GM18519 (cell line): ENCODE measurements at regions not wholly inside any gene's neighbourhood (a gene's known extent, or its start where the extent isn't known, plus 50 kb on each side); places are given as distances from the start of the nearest gene placed in this dataset.
A peak's percentile ranks its signal among the peaks of the same experiment; 100 is the strongest.

ENCODE experiments used
- ATAC-seq: cut with Tn5 transposase; IDR thresholded peaks from one replicate; pipeline ENCODE4 v1.9.1; 2021; ENCODE audit warnings: mild to moderate bottlenecking, moderate library complexity; ENCODE audit not compliant: unreplicated experiment, low FRiP score

GRCh38 chr7:22920672-22921071, 93.3 kb downstream of the HYCC1 start:
- no peak for ATAC-seq

DNA sequence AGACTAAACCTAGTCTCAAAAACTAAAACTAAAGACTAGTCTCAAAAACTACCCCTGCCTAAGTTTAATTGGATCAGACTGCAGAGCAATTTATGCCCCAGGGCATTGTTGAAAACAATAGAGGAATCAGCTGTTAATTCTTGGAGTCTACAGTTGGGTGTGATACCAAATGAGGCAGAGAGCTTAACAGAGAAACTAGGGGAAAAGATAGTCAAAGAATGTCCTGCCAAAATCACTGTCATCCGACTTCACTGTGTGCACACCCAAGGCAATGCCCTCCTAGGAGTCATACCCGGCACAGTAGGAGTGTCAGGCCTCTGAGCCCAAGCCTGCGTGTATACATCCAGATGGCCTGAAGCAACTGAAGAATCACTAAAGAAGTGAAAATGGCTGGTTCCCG, 90.5 kb upstream of the TOMM7 start:
- no peak for ATAC-seq

GRCh38 chr7:22911889-22912288, 89.2 kb upstream of the TOMM7 start:
- no peak for ATAC-seq

- ATAC-seq = no peak
Observed at GRCh38 chr7:22909917-22910316, 87.3 kb upstream of the TOMM7 start.

DNA sequence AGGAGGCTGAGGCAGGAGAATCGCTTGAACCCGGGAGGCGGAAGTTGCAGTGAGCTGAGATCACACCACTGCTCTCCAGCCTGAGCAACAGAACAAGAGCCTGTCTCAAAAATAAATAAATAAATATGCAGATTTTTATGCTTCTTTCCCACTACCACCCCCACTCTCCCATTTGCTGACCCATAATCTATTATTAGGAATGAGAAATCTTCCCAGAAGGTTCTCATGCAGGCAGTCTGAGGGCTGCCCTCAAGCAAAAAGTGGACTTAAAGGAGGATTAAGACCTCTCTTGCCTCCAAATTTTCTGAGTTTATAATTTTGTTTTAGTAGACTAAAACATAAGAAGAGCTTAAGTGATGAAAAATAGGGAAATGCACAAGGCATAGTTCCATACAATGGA, 85.2 kb upstream of the TOMM7 start:
- no peak for ATAC-seq

GRCh38 chr7:22900784-22901183, 78.1 kb upstream of the TOMM7 start:
- ATAC-seq = no peak

GRCh38 chr7:22900101-22900500, 77.5 kb upstream of the TOMM7 start:
- ATAC-seq = no peak

GRCh38 chr7:22896917-22897316, 74.3 kb upstream of the TOMM7 start:
- ATAC-seq = no peak

- no peak for ATAC-seq
Observed at GRCh38 chr7:22895828-22896165, 73.1 kb upstream of the TOMM7 start.

DNA sequence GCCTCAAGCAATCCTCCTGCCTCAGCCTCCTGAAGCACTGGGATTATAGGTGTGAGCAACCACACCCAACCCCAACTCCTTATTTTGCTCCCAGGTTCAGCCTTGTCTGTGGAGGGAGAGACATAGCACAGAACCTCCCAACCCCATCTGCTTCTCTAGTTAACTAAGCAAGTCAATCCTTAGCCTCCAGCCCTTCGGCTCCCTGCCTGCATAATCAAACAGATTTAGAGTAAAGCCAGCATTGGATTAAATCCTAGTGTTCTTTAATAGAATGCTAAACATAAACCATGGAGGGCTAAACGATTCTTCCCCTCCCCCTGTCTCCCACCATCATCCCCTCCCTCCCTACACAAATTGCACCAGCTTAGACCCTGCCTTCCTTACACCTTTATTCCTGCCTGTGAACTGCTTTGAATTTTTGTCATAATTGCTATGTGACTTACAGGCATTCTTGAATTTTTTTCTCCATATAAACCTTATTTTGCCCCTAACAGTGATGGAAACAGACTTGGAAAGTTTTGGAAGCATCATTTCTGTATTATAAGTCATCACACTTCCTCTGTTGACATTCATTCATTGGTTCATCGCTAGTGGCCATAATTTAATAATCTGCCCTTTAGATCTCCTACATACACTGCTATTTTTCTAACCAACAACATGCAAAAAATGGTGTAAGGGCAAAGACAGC, 72.6 kb upstream of the TOMM7 start:
- no peak for ATAC-seq

- ATAC-seq = no peak
Observed at GRCh38 chr7:22894546-22894945, 71.9 kb upstream of the TOMM7 start.

GRCh38 chr7:22890773-22891172, 68.1 kb upstream of the TOMM7 start:
- ATAC-seq = no peak

DNA sequence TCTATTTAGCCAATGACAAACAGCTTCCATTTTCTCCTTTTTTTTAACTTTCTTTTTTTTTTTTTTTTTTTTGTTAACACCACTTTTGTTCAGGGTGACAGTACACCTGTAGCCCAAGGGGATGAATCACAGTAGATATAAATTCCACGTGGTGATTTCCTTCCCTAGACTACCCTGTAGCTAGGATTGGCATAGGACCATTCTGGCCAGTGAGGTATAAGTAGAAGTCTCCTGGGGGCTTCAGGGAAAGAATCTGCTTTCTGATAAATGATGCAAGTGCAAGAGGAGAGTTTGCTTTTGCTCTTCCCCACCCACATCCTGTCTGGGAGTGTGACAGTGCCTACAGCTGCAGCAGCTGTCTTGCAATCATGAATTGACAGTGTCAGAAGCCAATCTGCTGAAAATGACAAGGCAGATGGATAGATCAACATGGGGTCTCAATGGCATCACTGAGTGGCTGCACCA, 63.2 kb upstream of the TOMM7 start:
- peak; percentile 96 for ATAC-seq

DNA sequence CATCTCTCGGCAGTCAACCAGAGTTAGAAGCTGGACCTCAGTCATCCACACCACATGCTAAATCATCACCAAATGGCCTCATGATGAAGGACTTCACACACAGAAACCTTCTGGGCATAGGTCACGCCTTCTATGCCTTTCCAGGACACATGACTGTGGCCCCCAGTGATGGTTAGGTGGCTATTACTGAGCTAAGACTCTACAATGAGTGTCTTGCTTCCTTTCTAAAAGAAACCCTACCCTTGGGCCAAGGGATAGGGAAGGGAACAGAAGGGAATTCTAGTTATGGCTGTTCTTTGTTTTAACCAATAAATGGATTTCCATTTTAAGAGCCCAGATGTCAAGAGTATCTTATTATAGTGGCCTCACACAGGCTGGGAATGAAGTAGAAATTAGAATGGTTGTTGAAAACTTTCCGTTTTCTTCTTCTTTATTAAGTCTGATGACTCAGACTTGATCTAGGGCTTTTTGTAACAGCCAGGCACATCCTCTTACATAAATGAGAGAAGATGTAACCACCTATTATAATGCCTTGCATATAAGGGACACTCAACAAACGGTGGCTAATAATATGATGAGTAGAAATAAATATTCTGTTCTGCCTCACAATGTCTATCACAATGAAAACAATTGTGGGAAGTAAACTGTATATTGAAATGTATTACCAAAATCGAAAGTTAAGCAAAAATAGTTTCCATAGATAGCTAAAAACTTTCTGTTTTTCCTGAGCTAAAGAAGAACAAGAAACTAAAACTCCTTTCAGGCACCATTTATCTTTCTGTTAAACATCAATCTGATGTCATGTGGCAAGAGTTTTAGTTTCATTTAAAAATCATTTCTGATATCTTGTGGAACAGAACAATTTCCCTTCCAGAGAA, 62.5 kb upstream of the TOMM7 start:
- ATAC-seq = peak; percentile 25

DNA sequence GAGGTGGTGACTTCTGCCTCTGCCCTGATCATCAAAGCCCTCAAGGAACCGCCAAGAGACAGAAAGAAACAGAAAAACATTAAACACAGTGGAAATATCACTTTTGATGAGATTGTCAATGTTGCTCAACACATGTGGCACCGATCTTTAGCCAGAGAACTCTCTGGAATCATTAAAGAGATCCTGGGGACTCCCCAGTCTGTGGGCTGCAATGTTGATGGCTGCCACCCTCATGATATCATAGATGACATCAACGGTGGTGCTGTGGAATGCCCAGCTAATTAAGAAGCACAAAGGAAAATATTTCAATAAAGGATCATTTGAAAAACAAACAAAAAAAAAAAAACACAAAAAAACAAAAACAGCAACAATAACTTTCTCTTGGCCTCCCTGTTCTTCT, 59.5 kb upstream of the TOMM7 start:
- ATAC-seq = no peak

DNA sequence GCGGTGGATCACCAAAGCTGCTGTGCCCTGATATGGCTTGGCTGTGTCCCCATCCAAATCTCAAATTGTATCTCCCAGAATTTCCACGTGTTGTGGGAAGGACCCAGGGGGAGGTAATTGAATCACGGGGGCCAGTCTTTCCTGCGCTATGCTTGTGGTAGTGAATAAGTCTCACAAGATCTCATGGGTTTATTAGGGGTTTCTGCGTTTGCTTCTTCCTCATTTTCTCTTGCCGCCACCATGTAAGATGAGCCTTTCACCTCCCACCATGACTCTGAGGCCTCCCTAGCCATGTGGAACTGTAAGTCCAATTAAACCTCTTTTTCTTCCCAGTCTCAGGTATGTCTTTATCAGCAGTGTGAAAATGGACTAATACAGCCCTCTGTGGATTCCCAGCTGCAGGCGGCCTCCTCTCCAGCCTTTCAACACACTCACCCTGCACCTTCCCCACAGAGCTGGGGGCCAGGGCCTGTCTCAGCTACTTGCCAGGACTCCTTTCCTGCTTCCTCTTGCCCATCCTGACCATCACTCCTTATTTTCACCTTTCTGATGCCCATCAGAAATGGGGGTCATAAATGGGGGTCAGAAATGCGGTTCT, 57.2 kb upstream of the TOMM7 start:
- ATAC-seq = no peak

GRCh38 chr7:22879280-22879679, 56.6 kb upstream of the TOMM7 start:
- ATAC-seq = no peak

DNA sequence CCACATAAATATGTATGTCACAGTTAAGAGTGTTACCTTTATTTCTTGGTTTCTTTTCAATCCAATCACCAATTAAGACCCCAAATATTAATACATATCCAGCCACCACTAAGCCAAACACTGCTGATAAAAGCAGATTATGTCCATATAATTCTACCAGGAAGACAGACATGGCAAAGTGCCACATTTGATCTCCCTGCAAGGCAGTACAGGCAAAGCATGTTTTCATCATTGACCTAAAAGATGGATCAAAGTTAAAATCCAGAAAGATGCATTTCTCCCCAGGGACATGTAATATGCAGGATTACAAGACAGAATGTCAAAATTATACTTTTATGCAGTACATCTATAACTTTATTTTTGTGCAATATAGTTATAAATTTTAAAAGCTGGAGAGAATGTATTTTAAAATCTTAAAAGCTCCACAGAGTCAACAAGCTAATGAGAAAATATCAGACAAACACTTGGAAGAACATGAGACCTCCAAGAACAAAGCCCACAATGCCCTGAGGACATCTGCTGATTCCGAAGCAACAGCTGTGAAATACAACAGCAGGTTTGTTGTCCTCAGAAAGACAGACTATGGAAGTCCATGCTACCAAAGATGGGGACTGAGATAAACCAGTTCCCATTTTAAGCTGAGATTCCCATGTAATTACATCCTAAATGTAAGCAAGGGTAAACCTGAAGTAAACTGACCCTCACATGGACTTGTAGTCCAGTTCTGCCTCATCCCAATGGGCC, 54.5 kb upstream of the TOMM7 start:
- no peak for ATAC-seq

- no peak for ATAC-seq
Observed at GRCh38 chr7:22875470-22875869, 52.8 kb upstream of the TOMM7 start.

GRCh38 chr7:22874904-22875303, 52.3 kb upstream of the TOMM7 start:
- ATAC-seq = no peak
